Endodermal cell (in vitro differentiated cells): ENCODE measurements at regions not wholly inside any gene's neighbourhood (a gene's known extent, or its start where the extent isn't known, plus 50 kb on each side); places are given as distances from the start of the nearest gene placed in this dataset.

ENCODE experiments used
- DNase-seq: peaks from one replicate; pipeline ENCODE4 v3.0.0-alpha.2; 2017
- H3K27ac ChIP-seq: 2 replicates; pipeline ENCODE4 v1.5.1; 2013; ENCODE audit warnings: mild to moderate bottlenecking, low read depth, low read length, moderate library complexity
- H3K27me3 ChIP-seq: 2 replicates; pipeline ENCODE4 v1.6.1; 2013; ENCODE audit warnings: mild to moderate bottlenecking, low read length, moderate library complexity; ENCODE audit not compliant: insufficient read depth, control insufficient read depth, poor library complexity, severe bottlenecking
- H3K36me3 ChIP-seq: 2 replicates; pipeline ENCODE4 v1.7.0; 2013; ENCODE audit warnings: mild to moderate bottlenecking, low read length, moderate library complexity; ENCODE audit not compliant: control insufficient read depth, insufficient read depth
- H3K4me1 ChIP-seq: one replicate; pipeline ENCODE4 v1.7.0; 2013; ENCODE audit warnings: low read length; ENCODE audit not compliant: control insufficient read depth, insufficient read depth
- H3K4me3 ChIP-seq: 2 replicates; pipeline ENCODE4 v1.5.1; 2013; ENCODE audit warnings: mild to moderate bottlenecking, low read length, moderate library complexity
- H3K9ac ChIP-seq: 2 replicates; pipeline ENCODE4 v1.6.1; 2013; ENCODE audit warnings: mild to moderate bottlenecking, low read length, moderate library complexity; ENCODE audit not compliant: poor library complexity, severe bottlenecking; ENCODE audit errors: extremely low read depth
- H3K9me3 ChIP-seq: 2 replicates; pipeline ENCODE4 v1.6.1; 2013; ENCODE audit warnings: mild to moderate bottlenecking, low read length, moderate library complexity; ENCODE audit not compliant: control insufficient read depth
- H3K27ac Mint-ChIP-seq: 2 replicates; pipeline ENCODE4 v1.8.0; 2020; ENCODE audit warnings: mixed read lengths
- H3K27me3 Mint-ChIP-seq: 2 replicates; pipeline ENCODE4 v1.8.0; 2021; ENCODE audit warnings: mild to moderate bottlenecking, mixed read lengths; ENCODE audit not compliant: insufficient read depth
- H3K36me3 Mint-ChIP-seq: 2 replicates; pipeline ENCODE4 v1.8.0; 2020; ENCODE audit warnings: low read depth, mixed read lengths
- H3K4me1 Mint-ChIP-seq: 2 replicates; pipeline ENCODE4 v1.8.0; 2020; ENCODE audit warnings: mixed read lengths
- H3K4me3 Mint-ChIP-seq: 2 replicates; pipeline ENCODE4 v1.8.0; 2020; ENCODE audit warnings: mild to moderate bottlenecking, moderate library complexity, mixed read lengths
- H3K9me3 Mint-ChIP-seq: 2 replicates; pipeline ENCODE4 v1.8.0; 2020; ENCODE audit warnings: mild to moderate bottlenecking, mixed read lengths
- CTCF ChIP-seq: fragments of 200-600 bp; sonication (generic); conservative IDR thresholded peaks from 2 replicates; pipeline ENCODE4 v1.5.0; 2021; ENCODE audit warnings: antibody characterized with exemption, mild to moderate bottlenecking
- WGBS, 2 experiments: methylation state at CpG; one replicate each; pipeline versions ENCODE4 v1.1.5 to v1.1.7; 2013; ENCODE audit warnings: missing lambda C conversion rate in 2 of 2, mixed read lengths in 1 of 2; ENCODE audit not compliant: insufficient coverage in 1 of 2, insufficient read length in 1 of 2; 5-methylcytosine and 5-hydroxymethylcytosine counted together

- H3K27ac Mint-ChIP-seq = no peak overlapping the region
- Histone ChIP-seq H3K9me3 (no peaks in the 10 kb centered on the region), H3K27ac (no peak overlapping the region), H3K4me3 (no peak overlapping the region), H3K27me3 (peaks cover 44% of the 10 kb centered on the region), H3K4me1 (no peaks in the 10 kb centered on the region), H3K36me3 (no peaks in the 10 kb centered on the region), H3K9ac (no peak overlapping the region)
- H3K36me3 Mint-ChIP-seq = no peaks in the 10 kb centered on the region
- H3K27me3 Mint-ChIP-seq = peaks cover 49% of the 10 kb centered on the region
- H3K4me1 Mint-ChIP-seq = peaks cover 5% of the 10 kb centered on the region
- H3K9me3 Mint-ChIP-seq = no peaks in the 10 kb centered on the region
- H3K4me3 Mint-ChIP-seq = no peak overlapping the region
- DNase-seq = no peak
- no peak for TF ChIP-seq CTCF
Observed at GRCh38 chr15:29590701-29591100, 231.6 kb downstream of the TJP1 start.

- WGBS, 2 experiments = 92 to 93% methylated on average over 4 of the region's 4 CpGs
- TF ChIP-seq CTCF = no peak
- no peaks in the 10 kb centered on the region for H3K9me3 ChIP-seq
- H3K27ac Mint-ChIP-seq = no peak overlapping the region
- no peak overlapping the region for H3K4me3 Mint-ChIP-seq
- peaks cover 5% of the 10 kb centered on the region for H3K4me1 Mint-ChIP-seq
- H3K27me3 Mint-ChIP-seq = peaks cover 46% of the 10 kb centered on the region
- no peak overlapping the region for H3K9ac ChIP-seq
- peak overlapping the region; percentile 19 for H3K27ac ChIP-seq
- no peaks in the 10 kb centered on the region for H3K36me3 ChIP-seq
- no peaks in the 10 kb centered on the region for H3K4me1 ChIP-seq
- DNase-seq = no peak
- H3K9me3 Mint-ChIP-seq = no peaks in the 10 kb centered on the region
- H3K4me3 ChIP-seq = no peak overlapping the region
- no peaks in the 10 kb centered on the region for H3K36me3 Mint-ChIP-seq
- peaks cover 44% of the 10 kb centered on the region for H3K27me3 ChIP-seq
Observed at GRCh38 chr15:29589975-29590374, 232.3 kb downstream of the TJP1 start.

- peak overlapping the region; percentile 19 for H3K27ac ChIP-seq
- no peak overlapping the region for H3K4me3 ChIP-seq
- no peak overlapping the region for H3K9ac ChIP-seq
- no peak overlapping the region for H3K27ac Mint-ChIP-seq
- H3K27me3 Mint-ChIP-seq = peaks cover 46% of the 10 kb centered on the region
- peaks cover 43% of the 10 kb centered on the region for H3K27me3 ChIP-seq
- no peak for DNase-seq
- WGBS, 2 experiments = 81 to 84% methylated on average over 9 of the region's 9 CpGs
- peaks cover 2% of the 10 kb centered on the region for H3K9me3 Mint-ChIP-seq
- no peak for TF ChIP-seq CTCF
- no peaks in the 10 kb centered on the region for H3K36me3 ChIP-seq
- H3K4me1 ChIP-seq = no peaks in the 10 kb centered on the region
- no peaks in the 10 kb centered on the region for H3K36me3 Mint-ChIP-seq
- H3K4me3 Mint-ChIP-seq = no peak overlapping the region
- no peaks in the 10 kb centered on the region for H3K9me3 ChIP-seq
- peaks cover 5% of the 10 kb centered on the region for H3K4me1 Mint-ChIP-seq
Observed at GRCh38 chr15:29589416-29589815, 232.9 kb downstream of the TJP1 start.
